GM12873 (cell line): ENCODE measurements at regions not wholly inside any gene's neighbourhood (a gene's known extent, or its start where the extent isn't known, plus 50 kb on each side); places are given as distances from the start of the nearest gene placed in this dataset.

Experiments
- CTCF ChIP-seq: IDR thresholded peaks from 2 replicates; pipeline ENCODE4 v1.5.1; 2012; ENCODE audit warnings: low read depth, mild to moderate bottlenecking, moderate library complexity, low read length, control low read depth; ENCODE audit not compliant: insufficient read depth; ENCODE audit errors: missing control alignments

- peak; percentile 90 for TF ChIP-seq CTCF
Observed at GRCh38 chr18:51621113-51621863, 423.8 kb upstream of the MEX3C start.

- no peak for TF ChIP-seq CTCF
Observed at GRCh38 chr18:51621864-51622160, 424.3 kb upstream of the MEX3C start.

GRCh38 chr18:51622702-51623101 lies 425.2 kb upstream of the MEX3C start:
- TF ChIP-seq CTCF, result no peak

- TF ChIP-seq CTCF, result no peak
Observed at GRCh38 chr18:51623653-51624052, 426.2 kb upstream of the MEX3C start.

- no peak for TF ChIP-seq CTCF
Observed at GRCh38 chr18:51630706-51631105, 433.2 kb upstream of the MEX3C start.

GRCh38 chr18:51637881-51638280 lies 440.4 kb upstream of the MEX3C start:
- no peak for TF ChIP-seq CTCF

GRCh38 chr18:51639541-51639940 lies 442.1 kb upstream of the MEX3C start:
- no peak for TF ChIP-seq CTCF
